Brain microvascular endothelial cell (primary cell): ENCODE measurements at regions not wholly inside any gene's neighbourhood (a gene's known extent, or its start where the extent isn't known, plus 50 kb on each side); places are given as distances from the start of the nearest gene placed in this dataset.

ENCODE experiments used
- DNase-seq: peaks from one replicate; pipeline ENCODE4 v3.0.0-alpha.2; 2020
- H3K27ac ChIP-seq: fragments of 250-450 bp; sonication (Bioruptor Pico); 2 replicates; pipeline ENCODE4 v1.5.1; 2020; ENCODE audit warnings: mild to moderate bottlenecking, moderate library complexity
- H3K27me3 ChIP-seq: fragments of 250-450 bp; sonication (Bioruptor Pico); replicated peaks from 2 replicates; pipeline ENCODE4 v1.5.1; 2020; ENCODE audit warnings: mild to moderate bottlenecking
- H3K36me3 ChIP-seq: fragments of 250-450 bp; sonication (Bioruptor Pico); replicated peaks from 2 replicates; pipeline ENCODE4 v1.5.1; 2020; ENCODE audit warnings: mild to moderate bottlenecking
- H3K4me3 ChIP-seq: 2 replicates; pipeline ENCODE4 v1.5.1; 2011; ENCODE audit warnings: low read depth, mild to moderate bottlenecking, control low read depth, low read length, moderate library complexity
- in situ Hi-C: cut with HindIII; loops from 2 replicates; pipeline ENCODE4 v1.10.0; 2017; ENCODE audit warnings: low sequenced_read_pairs, low pct_ligation_motif_present
- TF ChIP-seq, protein P1 (sequence below): IDR thresholded peaks from 2 replicates; pipeline ENCODE4 v1.5.1; 2011; ENCODE audit warnings: low read depth, mild to moderate bottlenecking, moderate library complexity, low read length, control low read depth, inconsistent platforms; ENCODE audit errors: missing control alignments

DNA sequence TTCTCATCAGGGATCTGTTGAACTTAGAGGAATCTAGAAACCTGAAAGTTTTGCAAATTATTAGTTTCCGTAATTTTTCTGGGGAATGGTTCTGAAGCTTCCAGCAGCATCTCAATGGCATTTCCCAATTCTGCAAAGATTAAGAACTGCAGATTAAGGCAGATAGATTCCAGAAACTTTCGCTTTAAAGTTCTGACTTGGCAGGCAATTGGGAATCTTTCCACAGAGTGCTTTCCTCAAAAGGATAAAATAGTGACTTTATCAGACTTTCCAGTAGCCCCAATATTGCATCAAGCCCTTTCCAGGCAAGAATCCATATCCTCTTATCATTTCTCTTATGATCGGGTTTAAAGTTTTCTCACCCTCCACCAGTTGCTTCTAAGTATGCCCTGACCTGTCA is 261.1 kb downstream of the FNDC1 start:
- in situ Hi-C loops: no loop called here
- DNase-seq: no peak
- Histone ChIP-seq H3K27me3 (no peaks in the 10 kb centered on the region), H3K4me3 (no peak overlapping the region), H3K27ac (no peak overlapping the region), H3K36me3 (no peaks in the 10 kb centered on the region)
- TF ChIP-seq, protein P1, sequence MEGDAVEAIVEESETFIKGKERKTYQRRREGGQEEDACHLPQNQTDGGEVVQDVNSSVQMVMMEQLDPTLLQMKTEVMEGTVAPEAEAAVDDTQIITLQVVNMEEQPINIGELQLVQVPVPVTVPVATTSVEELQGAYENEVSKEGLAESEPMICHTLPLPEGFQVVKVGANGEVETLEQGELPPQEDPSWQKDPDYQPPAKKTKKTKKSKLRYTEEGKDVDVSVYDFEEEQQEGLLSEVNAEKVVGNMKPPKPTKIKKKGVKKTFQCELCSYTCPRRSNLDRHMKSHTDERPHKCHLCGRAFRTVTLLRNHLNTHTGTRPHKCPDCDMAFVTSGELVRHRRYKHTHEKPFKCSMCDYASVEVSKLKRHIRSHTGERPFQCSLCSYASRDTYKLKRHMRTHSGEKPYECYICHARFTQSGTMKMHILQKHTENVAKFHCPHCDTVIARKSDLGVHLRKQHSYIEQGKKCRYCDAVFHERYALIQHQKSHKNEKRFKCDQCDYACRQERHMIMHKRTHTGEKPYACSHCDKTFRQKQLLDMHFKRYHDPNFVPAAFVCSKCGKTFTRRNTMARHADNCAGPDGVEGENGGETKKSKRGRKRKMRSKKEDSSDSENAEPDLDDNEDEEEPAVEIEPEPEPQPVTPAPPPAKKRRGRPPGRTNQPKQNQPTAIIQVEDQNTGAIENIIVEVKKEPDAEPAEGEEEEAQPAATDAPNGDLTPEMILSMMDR: no peak

DNA sequence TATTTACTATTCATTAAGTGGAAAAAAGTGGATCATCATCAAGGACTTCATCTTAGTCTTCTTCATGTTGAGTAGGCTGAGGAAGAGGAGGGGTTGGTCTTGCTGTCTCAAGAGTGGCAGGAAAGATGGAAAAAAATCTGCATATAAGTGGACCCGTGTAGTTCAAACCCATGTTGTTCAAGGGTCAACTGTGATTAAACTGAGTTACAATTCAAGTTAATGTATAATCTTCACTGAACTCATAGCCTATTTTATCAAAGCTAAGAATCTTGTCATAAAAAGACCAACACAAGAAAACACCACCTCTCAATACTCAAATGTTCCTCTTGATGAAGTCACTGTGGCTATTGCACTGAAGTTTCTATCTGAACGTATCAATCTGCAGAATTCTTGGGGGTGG is 260.2 kb downstream of the FNDC1 start:
- no peaks in the 10 kb centered on the region for H3K27me3 ChIP-seq
- H3K36me3 ChIP-seq: no peaks in the 10 kb centered on the region
- TF ChIP-seq, protein P1: no peak
- no peak overlapping the region for H3K4me3 ChIP-seq
- in situ Hi-C loops: no loop called here
- H3K27ac ChIP-seq: no peak overlapping the region
- no peak for DNase-seq

DNA sequence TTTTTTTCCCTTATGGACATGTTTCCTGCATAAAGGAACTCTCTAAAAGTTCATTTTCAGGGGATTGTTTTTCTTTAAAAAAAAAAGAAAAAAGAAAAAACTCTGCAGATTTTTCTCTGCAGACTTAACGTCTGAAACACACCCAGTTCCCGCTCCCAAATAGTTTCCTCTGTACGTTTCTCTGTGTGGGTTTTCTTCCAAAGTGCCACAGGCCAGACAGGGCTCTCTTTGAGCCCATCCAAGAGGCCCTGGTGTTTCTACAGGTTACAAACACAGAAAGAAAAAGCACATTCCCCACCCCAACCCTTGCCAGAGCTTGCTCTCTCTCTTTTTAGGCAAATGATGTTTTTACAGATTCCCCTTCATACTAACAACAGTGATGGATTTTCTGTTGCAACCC is 258.6 kb downstream of the FNDC1 start:
- Histone ChIP-seq H3K27ac (no peak overlapping the region), H3K27me3 (no peaks in the 10 kb centered on the region), H3K36me3 (no peaks in the 10 kb centered on the region), H3K4me3 (no peak overlapping the region)
- TF ChIP-seq, protein P1: no peak
- DNase-seq: no peak
- in situ Hi-C loops: no loop called here

DNA sequence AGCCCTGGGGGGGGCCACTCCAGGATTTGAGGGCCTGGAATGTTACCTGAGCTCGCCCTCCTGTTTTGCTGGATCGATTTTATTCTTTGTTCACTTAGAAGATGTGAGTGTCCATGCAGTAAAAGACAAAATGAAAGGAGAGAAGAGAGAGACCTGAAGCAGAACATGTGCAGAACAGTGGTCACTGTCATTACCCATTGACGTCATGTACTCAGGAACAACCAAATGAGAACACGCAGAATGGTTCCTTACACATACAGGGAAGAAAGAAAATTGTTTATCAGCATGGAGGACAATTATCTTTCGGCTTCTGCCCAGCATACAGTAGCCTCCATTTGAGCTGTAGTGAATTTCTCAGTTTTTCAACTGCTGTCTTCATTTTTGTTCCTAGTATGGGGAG is 258.1 kb downstream of the FNDC1 start:
- Histone ChIP-seq H3K4me3 (no peak overlapping the region), H3K27me3 (no peaks in the 10 kb centered on the region), H3K27ac (no peak overlapping the region), H3K36me3 (no peaks in the 10 kb centered on the region)
- no peak for DNase-seq
- TF ChIP-seq, protein P1: no peak
- in situ Hi-C loops: no loop called here

DNA sequence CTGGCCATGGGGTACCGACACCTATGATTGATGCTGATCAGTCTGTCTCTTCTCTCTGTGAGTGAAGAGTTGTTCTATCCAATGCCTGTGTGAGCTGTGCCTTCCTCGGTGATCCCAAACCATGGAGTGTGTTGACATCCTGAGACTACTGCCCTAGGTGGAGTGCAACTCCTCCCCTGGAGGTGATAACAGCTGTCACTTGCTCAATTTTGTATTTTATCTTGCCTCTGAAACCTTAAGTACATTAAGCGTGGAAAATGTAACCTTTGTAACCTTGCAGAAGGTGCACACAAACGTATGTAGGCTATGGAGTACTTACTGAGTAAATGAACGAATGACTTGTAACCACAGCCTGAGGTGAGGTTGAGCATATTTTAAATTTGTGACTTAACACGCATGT is 256.2 kb downstream of the FNDC1 start:
- no peak for DNase-seq
- in situ Hi-C loops: no loop called here

More for the DNA sequence above, 256.2 kb downstream of the FNDC1 start:
- Histone ChIP-seq H3K4me3 (no peak overlapping the region), H3K27me3 (no peaks in the 10 kb centered on the region), H3K36me3 (no peaks in the 10 kb centered on the region), H3K27ac (no peak overlapping the region)
- TF ChIP-seq, protein P1: no peak
